ENCODE measurements at regions not wholly inside any gene's neighbourhood (a gene's known extent, or its start where the extent isn't known, plus 50 kb on each side); places are given as distances from the start of the nearest gene placed in this dataset.

GRCh38 chr3:28081533-28081947 lies 159.9 kb upstream of the CMC1 start:
- Histone ChIP-seq H3K4me1 (no peaks in the 10 kb centered on the region), H3K9me3 (no peaks in the 10 kb centered on the region), H3K4me3 (no peak overlapping the region), H3K36me3 (no peaks in the 10 kb centered on the region), H3K27me3 (no peaks in the 10 kb centered on the region), H3K27ac (no peak overlapping the region)
- TF ChIP-seq, protein P1, sequence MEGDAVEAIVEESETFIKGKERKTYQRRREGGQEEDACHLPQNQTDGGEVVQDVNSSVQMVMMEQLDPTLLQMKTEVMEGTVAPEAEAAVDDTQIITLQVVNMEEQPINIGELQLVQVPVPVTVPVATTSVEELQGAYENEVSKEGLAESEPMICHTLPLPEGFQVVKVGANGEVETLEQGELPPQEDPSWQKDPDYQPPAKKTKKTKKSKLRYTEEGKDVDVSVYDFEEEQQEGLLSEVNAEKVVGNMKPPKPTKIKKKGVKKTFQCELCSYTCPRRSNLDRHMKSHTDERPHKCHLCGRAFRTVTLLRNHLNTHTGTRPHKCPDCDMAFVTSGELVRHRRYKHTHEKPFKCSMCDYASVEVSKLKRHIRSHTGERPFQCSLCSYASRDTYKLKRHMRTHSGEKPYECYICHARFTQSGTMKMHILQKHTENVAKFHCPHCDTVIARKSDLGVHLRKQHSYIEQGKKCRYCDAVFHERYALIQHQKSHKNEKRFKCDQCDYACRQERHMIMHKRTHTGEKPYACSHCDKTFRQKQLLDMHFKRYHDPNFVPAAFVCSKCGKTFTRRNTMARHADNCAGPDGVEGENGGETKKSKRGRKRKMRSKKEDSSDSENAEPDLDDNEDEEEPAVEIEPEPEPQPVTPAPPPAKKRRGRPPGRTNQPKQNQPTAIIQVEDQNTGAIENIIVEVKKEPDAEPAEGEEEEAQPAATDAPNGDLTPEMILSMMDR (IDR thresholded peaks at IDR 0.05): no peak
- no peak for DNase-seq (ENCODE audit: low spot score in 2 of 2)
- intact Hi-C loops (cut with DNase I): no loop called here

- TF ChIP-seq, protein P1 (IDR thresholded peaks at IDR 0.05): no peak
- no peaks in the 10 kb centered on the region for H3K9me3 ChIP-seq
- no peaks in the 10 kb centered on the region for H3K27me3 ChIP-seq
- no peak overlapping the region for H3K4me3 ChIP-seq
- H3K36me3 ChIP-seq: no peaks in the 10 kb centered on the region
- no peak for DNase-seq (ENCODE audit: low spot score in 2 of 2)
- H3K4me1 ChIP-seq: no peaks in the 10 kb centered on the region
- H3K27ac ChIP-seq: no peak overlapping the region
- intact Hi-C loops (cut with DNase I): no loop called here
These were observed 153.8 kb upstream of the CMC1 start for GRCh38 chr3:28087591-28087990.

DNA sequence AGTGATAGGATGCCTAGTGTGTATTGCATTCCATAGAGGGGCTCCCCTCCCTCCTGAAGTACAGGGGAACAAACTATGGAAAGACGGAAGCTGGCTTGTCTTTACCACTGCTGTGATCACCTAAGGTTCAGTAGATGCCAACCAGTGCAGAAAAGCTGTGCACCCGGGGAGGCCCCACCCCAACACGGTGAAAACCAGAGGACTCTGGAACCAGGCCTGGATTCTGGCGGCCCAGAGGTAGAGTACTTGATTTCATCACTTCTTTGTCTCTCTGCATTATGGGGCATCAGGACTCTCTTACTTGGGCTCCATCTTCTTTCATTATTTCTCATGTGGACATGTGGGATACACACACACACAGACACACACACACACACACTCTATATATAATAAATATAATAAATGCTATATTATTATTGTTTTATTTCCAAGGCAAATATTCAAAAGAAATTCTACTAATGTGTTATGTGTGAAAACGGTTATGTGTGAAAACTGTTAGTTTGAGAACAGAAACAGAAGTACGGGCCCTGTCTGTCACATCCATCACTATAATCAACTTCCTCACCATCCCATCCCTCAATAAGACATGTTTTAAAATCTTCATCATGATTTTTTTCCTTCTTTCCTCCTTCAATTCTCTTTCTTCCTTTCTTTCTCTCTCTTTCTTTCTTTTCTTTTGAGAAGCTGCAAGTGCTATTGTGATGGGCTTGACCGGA lies 152.4 kb upstream of the CMC1 start:
- H3K27me3 ChIP-seq: no peaks in the 10 kb centered on the region
- H3K4me1 ChIP-seq: no peaks in the 10 kb centered on the region
- no peak overlapping the region for H3K27ac ChIP-seq
- peaks cover 0 to 9% of the 10 kb centered on the region in 2 donors for H3K9me3 ChIP-seq
- no peaks in the 10 kb centered on the region for H3K36me3 ChIP-seq
- H3K4me3 ChIP-seq: no peak overlapping the region
- TF ChIP-seq, protein P1 (IDR thresholded peaks at IDR 0.05): no peak
- intact Hi-C loops (cut with DNase I): no loop called here
- no peak for DNase-seq (ENCODE audit: low spot score in 2 of 2)

GRCh38 chr3:28089527-28089897 lies 151.9 kb upstream of the CMC1 start:
- Histone ChIP-seq H3K4me1 (no peaks in the 10 kb centered on the region), H3K4me3 (no peak overlapping the region), H3K9me3 (peaks cover 0 to 11% of the 10 kb centered on the region in 2 donors), H3K36me3 (no peaks in the 10 kb centered on the region), H3K27me3 (no peaks in the 10 kb centered on the region), H3K27ac (no peak overlapping the region)
- intact Hi-C loops (cut with DNase I): no loop called here
- TF ChIP-seq, protein P1 (IDR thresholded peaks at IDR 0.05): no peak
- DNase-seq (ENCODE audit: low spot score in 2 of 2): no peak

DNA sequence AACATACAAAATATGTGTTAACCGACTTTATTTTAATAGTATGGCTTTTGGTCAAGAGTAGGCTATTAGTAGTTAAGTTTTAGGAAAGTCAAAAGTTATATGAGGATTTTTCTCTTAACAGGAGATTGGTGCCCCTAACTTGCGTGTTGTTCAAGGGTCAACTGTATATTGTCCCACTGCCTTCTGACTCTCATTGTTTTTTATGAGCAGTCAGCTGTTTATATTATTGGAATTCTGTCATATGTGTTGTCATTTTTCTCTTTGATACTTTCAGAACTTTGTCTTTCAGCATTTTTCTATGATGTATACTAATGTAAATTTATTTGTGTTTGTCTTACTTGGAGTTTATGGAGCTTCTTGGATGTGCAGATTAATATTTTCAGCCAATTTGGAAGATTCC lies 142.1 kb upstream of the CMC1 start:
- Histone ChIP-seq H3K27ac (no peak overlapping the region), H3K4me3 (no peak overlapping the region), H3K27me3 (no peaks in the 10 kb centered on the region), H3K4me1 (no peaks in the 10 kb centered on the region), H3K9me3 (peaks cover 13 to 17% of the 10 kb centered on the region in 2 donors), H3K36me3 (no peaks in the 10 kb centered on the region)
- intact Hi-C loops (cut with DNase I): no loop called here
- TF ChIP-seq, protein P1 (IDR thresholded peaks at IDR 0.05): no peak
- no peak for DNase-seq (ENCODE audit: low spot score in 2 of 2)

DNA sequence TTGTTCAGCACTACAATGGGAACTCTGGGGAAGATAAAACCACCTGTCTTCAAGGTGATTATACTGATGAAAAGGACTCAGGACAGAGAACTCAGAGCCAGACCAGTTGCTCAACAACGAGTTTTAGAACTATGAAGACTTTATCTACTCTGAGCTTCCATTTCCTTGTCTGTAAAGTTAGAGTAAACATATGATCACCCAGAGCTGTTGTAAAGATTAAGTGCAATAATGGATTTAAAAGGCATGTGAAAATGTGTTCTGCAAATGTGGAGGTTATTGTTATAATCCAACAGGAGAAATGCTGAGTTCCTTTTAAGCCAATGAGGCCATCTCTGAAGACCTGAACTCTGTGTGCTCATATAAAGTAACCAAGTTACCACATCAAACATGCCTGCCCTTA lies 139.7 kb upstream of the CMC1 start:
- Histone ChIP-seq H3K4me1 (no peaks in the 10 kb centered on the region), H3K4me3 (no peak overlapping the region), H3K27me3 (no peaks in the 10 kb centered on the region), H3K9me3 (peaks cover 13 to 17% of the 10 kb centered on the region in 2 donors), H3K36me3 (no peaks in the 10 kb centered on the region), H3K27ac (no peak overlapping the region)
- no peak for DNase-seq (ENCODE audit: low spot score in 2 of 2)
- intact Hi-C loops (cut with DNase I): no loop called here
- TF ChIP-seq, protein P1 (IDR thresholded peaks at IDR 0.05): no peak
